K562 (cell line): ENCODE measurements at regions not wholly inside any gene's neighbourhood (a gene's known extent, or its start where the extent isn't known, plus 50 kb on each side); places are given as distances from the start of the nearest gene placed in this dataset.

Experiments used
- ATAC-seq: fragments of 200-7000 bp; cut with Tn5 transposase; 3 replicates; pipeline ENCODE4 v1.9.1; 2020; ENCODE audit warnings: moderate library complexity
- BruUV-seq: library from RNA; stranded (reverse); fragments of 400-500 nt; replicated peaks from 2 replicates; lab custom pipeline; 2021; lab: Mats Ljungman, UMichigan
- CTCF ChIA-PET: fragments of 300-600 bp; formaldehyde crosslinking; extraction: SDS; loops from one replicate; lab custom pipeline; 2021; ENCODE audit warnings: low intra/inter-chr PET ratio; lab: Yijun Ruan, JAX
- POLR2A ChIA-PET: fragments of 300-600, 350-650 bp; sonication (Branson Sonifier 250); formaldehyde crosslinking; extraction: SDS; loops from one replicate; lab custom pipeline; 2021; ENCODE audit warnings: antibody characterized with exemption, inconsistent platforms; lab: Yijun Ruan, JAX
- DNase-seq, 4 experiments: peaks; one replicate each; pipeline versions ENCODE4 v3.0.0 to v3.0.0-alpha.2; 2011 to 2018; ENCODE audit warnings: low spot score in 3 of 4, mixed read lengths in 3 of 4; ENCODE audit errors: extremely low read depth in 1 of 4
- FAIRE-seq: peaks from 2 replicates; lab custom pipeline; 2011; peaks lifted over from hg19 to GRCh38; lab: Jason Lieb, UNC
- H2AFZ ChIP-seq: 2 replicates; pipeline ENCODE4 v1.6.0; 2011; ENCODE audit warnings: low read depth, low read length, control low read depth, inconsistent platforms
- H3K27ac ChIP-seq: fragments of 200-600 bp; 3 replicates; pipeline ENCODE4 v1.8.0; 2011; ENCODE audit warnings: low read depth, mild to moderate bottlenecking, control low read depth, inconsistent platforms, low read length, moderate library complexity, mixed read lengths; ENCODE audit errors: extremely low read depth
- H3K27me3 ChIP-seq, 2 experiments: fragments of 300-600 bp in 1 of 2; 2 replicates in 1 of 2; 3 replicates in 1 of 2; pipeline versions ENCODE4 v1.6.0 to v1.8.0; 2011; ENCODE audit warnings: inconsistent platforms in 2 of 2, low read length in 2 of 2, mild to moderate bottlenecking in 1 of 2, mixed read lengths in 1 of 2, moderate library complexity in 1 of 2; ENCODE audit not compliant: control insufficient read depth in 2 of 2, insufficient read depth in 2 of 2
- H3K36me3 ChIP-seq: fragments of 300-600 bp; 3 replicates; pipeline ENCODE4 v1.8.0; 2011; ENCODE audit warnings: mild to moderate bottlenecking, low read length, inconsistent platforms; ENCODE audit not compliant: control insufficient read depth, insufficient read depth
- H3K4me1 ChIP-seq, 2 experiments: fragments of 200-600 bp in 1 of 2; replicated peaks in 1 of 2; 2 replicates in 1 of 2; 3 replicates in 1 of 2; pipeline versions ENCODE4 v1.5.1 to v1.8.0; 2011; ENCODE audit warnings: inconsistent platforms in 2 of 2, low read length in 2 of 2, mild to moderate bottlenecking in 1 of 2, mixed read lengths in 1 of 2, moderate library complexity in 1 of 2; ENCODE audit not compliant: control insufficient read depth in 2 of 2, insufficient read depth in 2 of 2
- H3K4me2 ChIP-seq: 2 replicates; pipeline ENCODE4 v1.6.1; 2011; ENCODE audit warnings: low read length, control low read depth, inconsistent platforms, mixed read lengths; ENCODE audit not compliant: insufficient read depth
- H3K4me3 ChIP-seq: fragments of 200-600 bp; sonication (generic), shearing (Covaris generic); 2 replicates; pipeline ENCODE4 v1.5.1; 2016; ENCODE audit warnings: control low read depth, inconsistent platforms
- H3K79me2 ChIP-seq: fragments of 200-600 bp; 3 replicates; pipeline ENCODE4 v1.8.0; 2011; ENCODE audit warnings: low read length, inconsistent platforms; ENCODE audit not compliant: control insufficient read depth, insufficient read depth
- H3K9ac ChIP-seq, 2 experiments: 2 replicates each; pipeline versions ENCODE4 v1.6.0 to v1.6.1; 2011; ENCODE audit warnings: low read depth in 2 of 2, low read length in 2 of 2, control low read depth in 1 of 2, inconsistent platforms in 1 of 2, mild to moderate bottlenecking in 1 of 2, mixed read lengths in 1 of 2; ENCODE audit not compliant: insufficient read depth in 1 of 2
- H3K9me1 ChIP-seq: one replicate; pipeline ENCODE4 v1.6.0; 2011; ENCODE audit warnings: inconsistent platforms, mild to moderate bottlenecking, low read length, moderate library complexity; ENCODE audit not compliant: control insufficient read depth, insufficient read depth
- H3K9me3 ChIP-seq: replicated peaks from 2 replicates; pipeline ENCODE4 v1.5.1; 2011; ENCODE audit warnings: low read depth, low read length, inconsistent platforms; ENCODE audit not compliant: control insufficient read depth, insufficient read depth
- H4K20me1 ChIP-seq: replicated peaks from 2 replicates; pipeline ENCODE4 v1.6.1; 2011; ENCODE audit warnings: low read length, inconsistent platforms, mixed read lengths; ENCODE audit not compliant: control insufficient read depth, insufficient read depth
- E2F4 ChIP-seq: sonication (generic); formaldehyde crosslinking; IDR thresholded peaks from 2 replicates; pipeline ENCODE4 v1.8.0; 2022; ENCODE audit warnings: mild to moderate bottlenecking, low read depth, missing genetic modification reagents
- KDM2B ChIP-seq: fragments of 250-450 bp; sonication (Bioruptor Pico); IDR thresholded peaks from 2 replicates; pipeline ENCODE4 v1.8.0; 2021; ENCODE audit warnings: mild to moderate bottlenecking, moderate library complexity
- MBD1 ChIP-seq: fragments of 250-450 bp; sonication (Bioruptor Pico); IDR thresholded peaks from 2 replicates; pipeline ENCODE4 v1.8.0; 2022; ENCODE audit warnings: inconsistent platforms
- PCBP1 ChIP-seq: fragments of 200-400 bp; formaldehyde crosslinking; IDR thresholded peaks from 2 replicates; pipeline ENCODE4 v1.6.1; 2018; ENCODE audit warnings: mild to moderate bottlenecking, low read depth, low read length; ENCODE audit not compliant: poor library complexity, severe bottlenecking
- RAD21 ChIP-seq, 2 experiments: fragments of 250-450 bp in 1 of 2; fragments of 450-650 bp in 1 of 2; sonication (Bioruptor Pico) in 1 of 2; formaldehyde crosslinking in 1 of 2; IDR thresholded peaks in 1 of 2; conservative IDR thresholded peaks in 1 of 2; 2 replicates each; pipeline versions ENCODE4 v1.4.0 to v1.8.0; 2020 to 2022; ENCODE audit warnings: mild to moderate bottlenecking in 2 of 2, moderate library complexity in 1 of 2
- RBM34 ChIP-seq: fragments of 200-400 bp; formaldehyde crosslinking; IDR thresholded peaks from 2 replicates; pipeline ENCODE4 v1.6.1; 2018; ENCODE audit warnings: low read length, borderline replicate concordance; ENCODE audit not compliant: insufficient read depth
- REST ChIP-seq, 2 experiments: fragments of 450-650 bp; formaldehyde crosslinking in 1 of 2; IDR thresholded peaks; 2 replicates each; pipeline versions ENCODE4 v1.4.0 to v1.6.1; 2014 to 2020; ENCODE audit warnings: mild to moderate bottlenecking in 2 of 2, borderline replicate concordance in 1 of 2, low read depth in 1 of 2
- WGBS: fragments of 100-300 bp; shearing (Covaris generic); methylation state at CpG from one replicate; pipeline ENCODE4 v1.1.6; 2016; ENCODE audit warnings: low coverage, mixed read lengths; ENCODE audit not compliant: insufficient coverage; ENCODE audit errors: missing lambda C conversion rate; 5-methylcytosine and 5-hydroxymethylcytosine counted together
- in situ Hi-C: fragments of 300-500 bp; cut with MboI; formaldehyde crosslinking; loops from 4 replicates; pipeline ENCODE4 v1.15.0; 2018; ENCODE audit warnings: inconsistent platforms, mixed read lengths
- intact Hi-C: fragments of 100-400 bp; cut with micrococcal nuclease; formaldehyde crosslinking; loops from 2 replicates; pipeline ENCODE4 v1.14.2; 2022

- no peaks in the 10 kb centered on the region for H3K36me3 ChIP-seq
- no peak overlapping the region for H3K4me2 ChIP-seq
- ATAC-seq (no peak), DNase-seq (no peak), FAIRE-seq (no peak)
- no peaks in the 10 kb centered on the region for H3K79me2 ChIP-seq
- H4K20me1 ChIP-seq = no peaks in the 10 kb centered on the region
- no peak overlapping the region for H2AFZ ChIP-seq
- BruUV-seq = no TSS peak
- in situ Hi-C loops = no loop called here
- no peak overlapping the region for H3K27ac ChIP-seq
- 0% methylated on average over 3 of the region's 3 CpGs for WGBS
- H3K9ac ChIP-seq = no peak overlapping the region
- POLR2A ChIA-PET = no interaction called here
- no peaks in the 10 kb centered on the region for H3K9me1 ChIP-seq
- 0 out of 2 replicates have a peak, but pooled peaks cover 1% of the 10 kb centered on the region for H3K9me3 ChIP-seq
- H3K27me3 ChIP-seq = no peaks in the 10 kb centered on the region
- H3K4me1 ChIP-seq = no peaks in the 10 kb centered on the region
- CTCF ChIA-PET = no interaction called here
- no peak overlapping the region for H3K4me3 ChIP-seq
- intact Hi-C loops = no loop called here
- TF ChIP-seq RBM34 (no peak), KDM2B (CRISPR knock-in tag) (no peak), PCBP1 (no peak), RAD21 (CRISPR knock-in tag; conservative IDR thresholded peaks at IDR 0.05 in 1 of 2, IDR thresholded peaks at IDR 0.05 in 1 of 2) (no peak), MBD1 (CRISPR knock-in tag) (no peak), E2F4 (no peak), REST (IDR thresholded peaks at IDR 0.05; ENCODE audit: borderline replicate concordance) (no peak), REST (CRISPR knock-in tag; IDR thresholded peaks at IDR 0.05; ENCODE audit: low read depth) (no peak)
Observed at GRCh38 chr5:104739905-104740304, 1177.3 kb upstream of the NUDT12 start.
